ENCODE measurements at regions not wholly inside any gene's neighbourhood (a gene's known extent, or its start where the extent isn't known, plus 50 kb on each side); places are given as distances from the start of the nearest gene placed in this dataset.

- intact Hi-C loops (cut with DNase I) = loop anchor here in 3 of 10 donors (5.0 to 10.0 kb wide), 5 partner anchors 53 to 193 kb away; no protein-coding TSS in a partner anchor
- H3K4me3 ChIP-seq = no peak overlapping the region
- WGBS, 4 donors = 85 to 93% (median 87%) methylated on average over 6 of the region's 6 CpGs
- ATAC-seq (no peak), DNase-seq (no peak)
- no peaks in the 10 kb centered on the region for H3K27me3 ChIP-seq
- no peaks in the 10 kb centered on the region for H3K36me3 ChIP-seq
- H3K27ac ChIP-seq = no peak overlapping the region
- no peaks in the 10 kb centered on the region for H3K9me3 ChIP-seq
- TF ChIP-seq CTCF (IDR thresholded peaks at IDR 0.05) (no peak), POLR2A (IDR thresholded peaks at IDR 0.05) (no peak)
- peaks cover 0 to 17% (median 7%) of the 10 kb centered on the region in 12 donors for H3K4me1 ChIP-seq
Observed at GRCh38 chr5:54837981-54838380, 147.4 kb downstream of the ESM1 start.

GRCh38 chr5:54837093-54837492 is 148.3 kb downstream of the ESM1 start:
- H3K27ac ChIP-seq = no peak overlapping the region
- no peaks in the 10 kb centered on the region for H3K27me3 ChIP-seq
- ATAC-seq (no peak), DNase-seq (no peak)
- peaks cover 0 to 19% (median 7%) of the 10 kb centered on the region in 12 donors for H3K4me1 ChIP-seq
- TF ChIP-seq POLR2A (IDR thresholded peaks at IDR 0.05) = no peak
- no peak for TF ChIP-seq CTCF (IDR thresholded peaks at IDR 0.05)
- 73 to 85% (median 81%) methylated on average over 7 of the region's 7 CpGs for WGBS, 4 donors
- H3K36me3 ChIP-seq = no peaks in the 10 kb centered on the region
- no peaks in the 10 kb centered on the region for H3K9me3 ChIP-seq
- intact Hi-C loops (cut with DNase I) = loop anchor here in 3 of 10 donors (5.0 to 10.0 kb wide), 5 partner anchors 52 to 192 kb away; no protein-coding TSS in a partner anchor
- H3K4me3 ChIP-seq = no peak overlapping the region

GRCh38 chr5:54835647-54836046 is 149.7 kb downstream of the ESM1 start:
- ATAC-seq (no peak), DNase-seq (no peak)
- WGBS, 4 donors = 70 to 75% (median 71%) methylated on average over 2 of the region's 2 CpGs
- Histone ChIP-seq H3K4me1 (peaks cover 0 to 19% (median 7%) of the 10 kb centered on the region in 12 donors), H3K27me3 (no peaks in the 10 kb centered on the region), H3K4me3 (no peak overlapping the region), H3K36me3 (no peaks in the 10 kb centered on the region), H3K27ac (no peak overlapping the region), H3K9me3 (no peaks in the 10 kb centered on the region)
- intact Hi-C loops (cut with DNase I) = loop anchor here in 4 of 10 donors (1.0 to 10.0 kb wide), 6 partner anchors 51 to 191 kb away; no protein-coding TSS in a partner anchor
- no peak for TF ChIP-seq POLR2A (IDR thresholded peaks at IDR 0.05)

GRCh38 chr5:54834121-54834842 is 151.1 kb downstream of the ESM1 start:
- TF ChIP-seq CTCF (IDR thresholded peaks at IDR 0.05) (no peak), POLR2A (IDR thresholded peaks at IDR 0.05) (no peak)
- intact Hi-C loops (cut with DNase I) = loop anchor here in 6 of 10 donors (1.0 to 10.0 kb wide), 8 partner anchors 41 to 189 kb away; no protein-coding TSS in a partner anchor
- Histone ChIP-seq H3K4me1 (peaks cover 0 to 19% (median 7%) of the 10 kb centered on the region in 12 donors), H3K27ac (peak overlapping the region in 11 of 12 donors; percentile 8 to 68 (median 52)), H3K4me3 (no peak overlapping the region), H3K36me3 (no peaks in the 10 kb centered on the region), H3K27me3 (no peaks in the 10 kb centered on the region), H3K9me3 (no peaks in the 10 kb centered on the region)
- peak; percentile 54 to 79 (median 61) for DNase-seq
- ATAC-seq = peak; percentile 84 to 93 (median 92)
- WGBS, 4 donors = 61 to 69% (median 63%) methylated on average over 9 of the region's 9 CpGs
